HK-2 (cell line): ENCODE measurements at regions not wholly inside any gene's neighbourhood (a gene's known extent, or its start where the extent isn't known, plus 50 kb on each side); places are given as distances from the start of the nearest gene placed in this dataset.
"Not testable (repeated sequence)": the region's sequence is repeated elsewhere in the genome, so short reads cannot be mapped to it uniquely, and the experiment has no call there.

Experiments
- DNase-seq: peaks from one replicate; pipeline ENCODE4 v3.0.0-alpha.2; 2018; ENCODE audit not compliant: unreplicated experiment

- DNase-seq = no peak
These were observed 55.9 kb downstream of the BHLHE40 start for GRCh38 chr3:5035113-5035512.

GRCh38 chr3:5035692-5036391, 56.6 kb downstream of the BHLHE40 start:
- no peak for DNase-seq

- no peak for DNase-seq
These were observed 57.1 kb downstream of the BHLHE40 start for GRCh38 chr3:5036392-5036766.

GRCh38 chr3:5036858-5037257, 57.6 kb downstream of the BHLHE40 start:
- DNase-seq = no peak

- DNase-seq = no peak
These were observed 60.3 kb downstream of the BHLHE40 start for GRCh38 chr3:5039585-5039984.

- no peak for DNase-seq
These were observed 62.1 kb downstream of the BHLHE40 start for GRCh38 chr3:5041315-5041714.

- no peak for DNase-seq
These were observed 66.7 kb downstream of the BHLHE40 start for GRCh38 chr3:5045961-5046360.

- no peak for DNase-seq
These were observed 68.7 kb downstream of the BHLHE40 start for GRCh38 chr3:5047764-5048419.

GRCh38 chr3:5051772-5052171, 70.3 kb upstream of the ARL8B start:
- no peak for DNase-seq

GRCh38 chr3:5052247-5052646, 69.8 kb upstream of the ARL8B start:
- no peak for DNase-seq

- DNase-seq = no peak
These were observed 68.9 kb upstream of the ARL8B start for GRCh38 chr3:5053021-5053831.

GRCh38 chr3:5054098-5054497, 68.0 kb upstream of the ARL8B start:
- DNase-seq = no peak

- DNase-seq = not testable (repeated sequence)
These were observed 67.5 kb upstream of the ARL8B start for GRCh38 chr3:5054579-5054978.

- DNase-seq = no peak
These were observed 66.6 kb upstream of the ARL8B start for GRCh38 chr3:5055357-5056110.

GRCh38 chr3:5056111-5056391, 66.0 kb upstream of the ARL8B start:
- no peak for DNase-seq

GRCh38 chr3:5057272-5057671, 64.8 kb upstream of the ARL8B start:
- no peak for DNase-seq

GRCh38 chr3:5057857-5058324, 64.2 kb upstream of the ARL8B start:
- DNase-seq = peak; percentile 36

GRCh38 chr3:5058471-5058951, 63.6 kb upstream of the ARL8B start:
- DNase-seq = no peak

GRCh38 chr3:5059782-5060181, 62.3 kb upstream of the ARL8B start:
- no peak for DNase-seq

GRCh38 chr3:5061218-5061569, 60.9 kb upstream of the ARL8B start:
- DNase-seq = no peak

GRCh38 chr3:5063724-5064123, 58.4 kb upstream of the ARL8B start:
- DNase-seq = no peak

- DNase-seq = no peak
These were observed 53.5 kb upstream of the ARL8B start for GRCh38 chr3:5068531-5069050.
